CD8-positive, alpha-beta memory T cell (primary cell): ENCODE measurements at regions not wholly inside any gene's neighbourhood (a gene's known extent, or its start where the extent isn't known, plus 50 kb on each side); places are given as distances from the start of the nearest gene placed in this dataset.

ENCODE experiments used
- CTCF ChIA-PET: fragments of 350-600 bp; sonication (Branson Sonifier 250); formaldehyde crosslinking; loops from one replicate; lab custom pipeline; 2021; ENCODE audit warnings: antibody characterized with exemption; lab: Charles Lee
- POLR2A ChIA-PET: fragments of 350-600 bp; sonication (Branson Sonifier 250); formaldehyde crosslinking; loops from one replicate; lab custom pipeline; 2021; ENCODE audit warnings: antibody characterized with exemption; lab: Charles Lee
- DNase-seq, 5 donors: peaks; one replicate each; pipeline versions ENCODE4 v3.0.0 to v3.0.0-alpha.2; 2020 to 2022; ENCODE audit warnings: mixed read lengths in 1 of 5
- H3K27ac ChIP-seq: one replicate; pipeline ENCODE4 v1.7.0; 2013; ENCODE audit warnings: low read depth, mild to moderate bottlenecking, low read length, moderate library complexity
- H3K27me3 ChIP-seq: 2 replicates; pipeline ENCODE4 v1.7.0; 2013; ENCODE audit warnings: low read length, mild to moderate bottlenecking; ENCODE audit not compliant: insufficient read depth, poor library complexity, severe bottlenecking
- H3K36me3 ChIP-seq: 2 replicates; pipeline ENCODE4 v1.7.0; 2013; ENCODE audit warnings: mild to moderate bottlenecking, low read length, moderate library complexity; ENCODE audit not compliant: insufficient read depth
- H3K4me1 ChIP-seq: 2 replicates; pipeline ENCODE4 v1.7.0; 2013; ENCODE audit warnings: mild to moderate bottlenecking, low read length, moderate library complexity; ENCODE audit not compliant: insufficient read depth
- H3K4me3 ChIP-seq: 2 replicates; pipeline ENCODE4 v1.7.0; 2013; ENCODE audit warnings: mild to moderate bottlenecking, low read length
- H3K9me3 ChIP-seq: 2 replicates; pipeline ENCODE4 v1.7.0; 2013; ENCODE audit warnings: mild to moderate bottlenecking, low read length
- H3K27ac Mint-ChIP-seq, 8 donors: one replicate each; pipeline ENCODE4 v1.8.0; 2020 to 2021; ENCODE audit warnings: mixed read lengths in 8 of 8, mild to moderate bottlenecking in 6 of 8, inconsistent platforms in 3 of 8, moderate library complexity in 3 of 8
- H3K27me3 Mint-ChIP-seq, 2 donors: one replicate each; pipeline ENCODE4 v1.8.0; 2020 to 2021; ENCODE audit warnings: mixed read lengths in 2 of 2, mild to moderate bottlenecking in 1 of 2, moderate library complexity in 1 of 2
- H3K36me3 Mint-ChIP-seq, 3 donors: one replicate each; pipeline ENCODE4 v1.8.0; 2020 to 2021; ENCODE audit warnings: mixed read lengths in 3 of 3, inconsistent platforms in 1 of 3, mild to moderate bottlenecking in 1 of 3
- H3K4me1 Mint-ChIP-seq, 3 donors: one replicate each; pipeline ENCODE4 v1.8.0; 2020 to 2021; ENCODE audit warnings: mixed read lengths in 3 of 3, inconsistent platforms in 1 of 3, mild to moderate bottlenecking in 1 of 3
- H3K4me3 Mint-ChIP-seq, 7 donors: one replicate each; pipeline ENCODE4 v1.8.0; 2020 to 2021; ENCODE audit warnings: mixed read lengths in 7 of 7, mild to moderate bottlenecking in 6 of 7, moderate library complexity in 4 of 7, inconsistent platforms in 2 of 7
- H3K9me3 Mint-ChIP-seq, 5 donors: one replicate each; pipeline ENCODE4 v1.8.0; 2020 to 2022; ENCODE audit warnings: mixed read lengths in 5 of 5, mild to moderate bottlenecking in 3 of 5, moderate library complexity in 2 of 5, inconsistent platforms in 1 of 5

- POLR2A ChIA-PET, result no interaction called here
- no peak overlapping the region for H3K27ac Mint-ChIP-seq
- H3K9me3 ChIP-seq, result no peaks in the 10 kb centered on the region
- H3K36me3 ChIP-seq, result no peaks in the 10 kb centered on the region
- no peaks in the 10 kb centered on the region for H3K36me3 Mint-ChIP-seq
- H3K4me1 ChIP-seq, result no peaks in the 10 kb centered on the region
- H3K4me1 Mint-ChIP-seq, result peaks cover 3 to 11% (median 7%) of the 10 kb centered on the region in 3 donors
- no peaks in the 10 kb centered on the region for H3K27me3 Mint-ChIP-seq
- H3K27me3 ChIP-seq, result no peaks in the 10 kb centered on the region
- no peak for DNase-seq
- CTCF ChIA-PET, result no interaction called here
- no peak overlapping the region for H3K4me3 ChIP-seq
- H3K27ac ChIP-seq, result no peak overlapping the region
- H3K9me3 Mint-ChIP-seq, result no peaks in the 10 kb centered on the region
- H3K4me3 Mint-ChIP-seq, result no peak overlapping the region
Measured at GRCh38 chr10:43983405-43983804, 334.7 kb upstream of the ZNF32 start.

- peaks cover 5 to 11% (median 7%) of the 10 kb centered on the region in 3 donors for H3K4me1 Mint-ChIP-seq
- H3K4me1 ChIP-seq, result no peaks in the 10 kb centered on the region
- DNase-seq, result no peak
- ChIA-PET POLR2A (no interaction called here), CTCF (no interaction called here)
- no peaks in the 10 kb centered on the region for H3K36me3 Mint-ChIP-seq
- H3K36me3 ChIP-seq, result no peaks in the 10 kb centered on the region
- no peak overlapping the region for H3K4me3 ChIP-seq
- no peak overlapping the region for H3K4me3 Mint-ChIP-seq
- H3K27me3 Mint-ChIP-seq, result peaks cover 0 to 2% of the 10 kb centered on the region in 2 donors
- H3K27ac ChIP-seq, result no peak overlapping the region
- no peaks in the 10 kb centered on the region for H3K27me3 ChIP-seq
- no peak overlapping the region for H3K27ac Mint-ChIP-seq
- no peaks in the 10 kb centered on the region for H3K9me3 ChIP-seq
- no peaks in the 10 kb centered on the region for H3K9me3 Mint-ChIP-seq
Measured at GRCh38 chr10:43982250-43982649, 333.6 kb upstream of the ZNF32 start.

- no peak for DNase-seq
- CTCF ChIA-PET, result no interaction called here
- H3K36me3 Mint-ChIP-seq, result no peaks in the 10 kb centered on the region
Measured at GRCh38 chr10:43981696-43982095, 333.0 kb upstream of the ZNF32 start.

GRCh38 chr10:43981232-43981631, 332.6 kb upstream of the ZNF32 start:
- ChIA-PET CTCF (no interaction called here), POLR2A (no interaction called here)
- Histone ChIP-seq H3K4me3 (no peak overlapping the region), H3K27me3 (no peaks in the 10 kb centered on the region), H3K27ac (no peak overlapping the region), H3K36me3 (no peaks in the 10 kb centered on the region), H3K9me3 (no peaks in the 10 kb centered on the region), H3K4me1 (no peaks in the 10 kb centered on the region)
- H3K4me3 Mint-ChIP-seq, result no peak overlapping the region
- no peaks in the 10 kb centered on the region for H3K36me3 Mint-ChIP-seq
- H3K27ac Mint-ChIP-seq, result no peak overlapping the region
- no peaks in the 10 kb centered on the region for H3K9me3 Mint-ChIP-seq
- no peak for DNase-seq
- peaks cover 0 to 2% of the 10 kb centered on the region in 2 donors for H3K27me3 Mint-ChIP-seq
- H3K4me1 Mint-ChIP-seq, result peaks cover 5 to 11% (median 7%) of the 10 kb centered on the region in 3 donors

More at GRCh38 chr10:43981696-43982095, 333.0 kb upstream of the ZNF32 start:
- Histone ChIP-seq H3K27ac (no peak overlapping the region), H3K27me3 (no peaks in the 10 kb centered on the region), H3K4me3 (no peak overlapping the region), H3K4me1 (no peaks in the 10 kb centered on the region), H3K36me3 (no peaks in the 10 kb centered on the region), H3K9me3 (no peaks in the 10 kb centered on the region)
- no peak overlapping the region for H3K4me3 Mint-ChIP-seq
- POLR2A ChIA-PET, result no interaction called here
- no peaks in the 10 kb centered on the region for H3K9me3 Mint-ChIP-seq
- H3K27me3 Mint-ChIP-seq, result peaks cover 0 to 2% of the 10 kb centered on the region in 2 donors
- H3K27ac Mint-ChIP-seq, result no peak overlapping the region
- peaks cover 5 to 11% (median 7%) of the 10 kb centered on the region in 3 donors for H3K4me1 Mint-ChIP-seq

GRCh38 chr10:43980715-43981114, 332.0 kb upstream of the ZNF32 start:
- Mint-ChIP-seq H3K9me3 (no peaks in the 10 kb centered on the region), H3K27ac (no peak overlapping the region), H3K27me3 (peaks cover 0 to 2% of the 10 kb centered on the region in 2 donors), H3K4me3 (no peak overlapping the region), H3K4me1 (peaks cover 5 to 11% (median 7%) of the 10 kb centered on the region in 3 donors), H3K36me3 (no peaks in the 10 kb centered on the region)
- Histone ChIP-seq H3K27ac (no peak overlapping the region), H3K36me3 (no peaks in the 10 kb centered on the region), H3K27me3 (no peaks in the 10 kb centered on the region), H3K4me1 (no peaks in the 10 kb centered on the region), H3K9me3 (no peaks in the 10 kb centered on the region), H3K4me3 (no peak overlapping the region)
- DNase-seq, result no peak
- CTCF ChIA-PET, result no interaction called here
- POLR2A ChIA-PET, result no interaction called here

- no peaks in the 10 kb centered on the region for H3K36me3 Mint-ChIP-seq
- Histone ChIP-seq H3K27me3 (no peaks in the 10 kb centered on the region), H3K4me3 (no peak overlapping the region), H3K27ac (no peak overlapping the region), H3K36me3 (no peaks in the 10 kb centered on the region), H3K4me1 (no peaks in the 10 kb centered on the region), H3K9me3 (no peaks in the 10 kb centered on the region)
- DNase-seq, result no peak
- peaks cover 5 to 11% (median 7%) of the 10 kb centered on the region in 3 donors for H3K4me1 Mint-ChIP-seq
- ChIA-PET CTCF (no interaction called here), POLR2A (no interaction called here)
- peaks cover 0 to 2% of the 10 kb centered on the region in 2 donors for H3K27me3 Mint-ChIP-seq
- H3K4me3 Mint-ChIP-seq, result no peak overlapping the region
- no peaks in the 10 kb centered on the region for H3K9me3 Mint-ChIP-seq
- no peak overlapping the region for H3K27ac Mint-ChIP-seq
Measured at GRCh38 chr10:43980313-43980712, 331.6 kb upstream of the ZNF32 start.

GRCh38 chr10:43979551-43979950, 330.9 kb upstream of the ZNF32 start:
- peaks cover 5 to 11% (median 7%) of the 10 kb centered on the region in 3 donors for H3K4me1 Mint-ChIP-seq
- H3K4me3 Mint-ChIP-seq, result no peak overlapping the region
- Histone ChIP-seq H3K36me3 (no peaks in the 10 kb centered on the region), H3K27ac (no peak overlapping the region), H3K4me1 (no peaks in the 10 kb centered on the region), H3K4me3 (no peak overlapping the region), H3K27me3 (no peaks in the 10 kb centered on the region), H3K9me3 (no peaks in the 10 kb centered on the region)
- ChIA-PET POLR2A (no interaction called here), CTCF (no interaction called here)
- H3K27ac Mint-ChIP-seq, result peak overlapping the region in 1 of 8 donors; percentile 51
- no peaks in the 10 kb centered on the region for H3K9me3 Mint-ChIP-seq
- peaks cover 0 to 2% of the 10 kb centered on the region in 2 donors for H3K27me3 Mint-ChIP-seq
- H3K36me3 Mint-ChIP-seq, result no peaks in the 10 kb centered on the region
- no peak for DNase-seq

- Mint-ChIP-seq H3K9me3 (no peaks in the 10 kb centered on the region), H3K4me3 (no peak overlapping the region), H3K4me1 (peaks cover 5 to 11% (median 7%) of the 10 kb centered on the region in 3 donors), H3K36me3 (no peaks in the 10 kb centered on the region), H3K27me3 (peaks cover 0 to 2% of the 10 kb centered on the region in 2 donors), H3K27ac (no peak overlapping the region)
- CTCF ChIA-PET, result no interaction called here
- POLR2A ChIA-PET, result no interaction called here
- no peaks in the 10 kb centered on the region for H3K27me3 ChIP-seq
- H3K4me3 ChIP-seq, result no peak overlapping the region
- no peak overlapping the region for H3K27ac ChIP-seq
- DNase-seq, result no peak
- no peaks in the 10 kb centered on the region for H3K4me1 ChIP-seq
- no peaks in the 10 kb centered on the region for H3K9me3 ChIP-seq
- H3K36me3 ChIP-seq, result no peaks in the 10 kb centered on the region
Measured at GRCh38 chr10:43978936-43979335, 330.3 kb upstream of the ZNF32 start.

GRCh38 chr10:43978091-43978490, 329.4 kb upstream of the ZNF32 start:
- ChIA-PET CTCF (no interaction called here), POLR2A (no interaction called here)
- DNase-seq, result no peak
- Mint-ChIP-seq H3K27ac (no peak overlapping the region), H3K4me1 (peaks cover 5 to 11% (median 7%) of the 10 kb centered on the region in 3 donors), H3K27me3 (peaks cover 0 to 2% of the 10 kb centered on the region in 2 donors), H3K36me3 (no peaks in the 10 kb centered on the region), H3K4me3 (no peak overlapping the region), H3K9me3 (no peaks in the 10 kb centered on the region)
- H3K4me1 ChIP-seq, result no peaks in the 10 kb centered on the region
- no peaks in the 10 kb centered on the region for H3K36me3 ChIP-seq
- H3K4me3 ChIP-seq, result no peak overlapping the region
- no peaks in the 10 kb centered on the region for H3K9me3 ChIP-seq
- no peaks in the 10 kb centered on the region for H3K27me3 ChIP-seq
- no peak overlapping the region for H3K27ac ChIP-seq
